OCI-LY7 (cell line): ENCODE measurements at regions not wholly inside any gene's neighbourhood (a gene's known extent, or its start where the extent isn't known, plus 50 kb on each side); places are given as distances from the start of the nearest gene placed in this dataset.

ENCODE experiments used
- BruUV-seq: library from RNA; stranded (reverse); fragments of 400-500 nt; replicated peaks from 2 replicates; lab custom pipeline; 2021; lab: Mats Ljungman, UMichigan
- CTCF ChIA-PET: fragments of 300-600 bp; sonication (Branson Sonifier 250); formaldehyde crosslinking; loops from one replicate; lab custom pipeline; 2022; ENCODE audit warnings: antibody characterized with exemption; ENCODE audit not compliant: unreplicated experiment; lab: Charles Lee
- POLR2A ChIA-PET: fragments of 300-600 bp; sonication (Branson Sonifier 250); formaldehyde crosslinking; loops from one replicate; lab custom pipeline; 2022; ENCODE audit warnings: antibody characterized with exemption; lab: Charles Lee
- DNase-seq: peaks from one replicate; pipeline ENCODE4 v3.0.0-alpha.2; 2015; ENCODE audit warnings: low spot score
- H2AFZ ChIP-seq: fragments of 200-600 bp; sonication (generic), shearing (Covaris generic); 2 replicates; pipeline ENCODE4 v1.6.1; 2014; ENCODE audit warnings: mild to moderate bottlenecking, antibody characterized with exemption, low read length, moderate library complexity
- H3K27ac ChIP-seq: fragments of 200-600 bp; sonication (generic); 2 replicates; pipeline ENCODE4 v1.5.1; 2014; ENCODE audit warnings: mixed run types, low read depth, mild to moderate bottlenecking, moderate library complexity, low read length, inconsistent platforms; ENCODE audit not compliant: poor library complexity, severe bottlenecking
- H3K36me3 ChIP-seq: fragments of 200-600 bp; sonication (generic); 2 replicates; pipeline ENCODE4 v1.6.1; 2014; ENCODE audit warnings: mild to moderate bottlenecking, antibody characterized with exemption, low read length, moderate library complexity, mixed read lengths; ENCODE audit not compliant: insufficient read depth
- H3K4me1 ChIP-seq: fragments of 200-600 bp; sonication (generic); 2 replicates; pipeline ENCODE4 v1.5.1; 2014; ENCODE audit warnings: mild to moderate bottlenecking, low read length; ENCODE audit not compliant: insufficient read depth, poor library complexity, severe bottlenecking
- H3K4me2 ChIP-seq: fragments of 200-600 bp; sonication (generic); 2 replicates; pipeline ENCODE4 v1.6.1; 2014; ENCODE audit warnings: mild to moderate bottlenecking, low read length
- H3K4me3 ChIP-seq: fragments of 200-600 bp; sonication (generic); 2 replicates; pipeline ENCODE4 v1.5.1; 2014; ENCODE audit warnings: mild to moderate bottlenecking, low read depth, low read length; ENCODE audit not compliant: poor library complexity, severe bottlenecking
- H3K79me2 ChIP-seq: fragments of 200-600 bp; sonication (generic); 2 replicates; pipeline ENCODE4 v1.6.1; 2016; ENCODE audit warnings: low read depth, mild to moderate bottlenecking, low read length, moderate library complexity, mixed read lengths; ENCODE audit not compliant: insufficient read depth
- H3K9me2 ChIP-seq: fragments of 200-600 bp; sonication (generic); 2 replicates; pipeline ENCODE4 v1.6.1; 2016; ENCODE audit warnings: mild to moderate bottlenecking, low read length, mixed read lengths; ENCODE audit not compliant: insufficient read depth
- H3K9me3 ChIP-seq: fragments of 200-600 bp; sonication (generic); 2 replicates; pipeline ENCODE4 v1.6.1; 2014; ENCODE audit warnings: mild to moderate bottlenecking, mixed run types, low read length, mixed read lengths
- H4K20me1 ChIP-seq: fragments of 200-600 bp; sonication (generic); 2 replicates; pipeline ENCODE4 v1.6.1; 2014; ENCODE audit warnings: mild to moderate bottlenecking, antibody characterized with exemption, low read length, moderate library complexity, mixed read lengths; ENCODE audit not compliant: insufficient read depth
- CTCF ChIP-seq: fragments of 200-600 bp; sonication (generic); conservative IDR thresholded peaks from 2 replicates; pipeline ENCODE4 v1.5.1; 2014; ENCODE audit warnings: mild to moderate bottlenecking, antibody characterized with exemption, low read length, moderate library complexity, mixed read lengths
- EZH2phosphoT487 ChIP-seq: fragments of 200-600 bp; sonication (generic); IDR thresholded peaks from 2 replicates; pipeline ENCODE4 v1.6.1; 2018; ENCODE audit warnings: low read depth, borderline replicate concordance, mild to moderate bottlenecking, mixed run types, antibody characterized with exemption, low read length, moderate library complexity, mixed read lengths
- intact Hi-C: fragments of 100-400 bp; cut with micrococcal nuclease; formaldehyde crosslinking; loops from one replicate; pipeline ENCODE4 v1.10.0; 2022; ENCODE audit not compliant: unreplicated experiment

GRCh38 chr6:103895136-103895535, 964.6 kb downstream of the HACE1 start:
- intact Hi-C loops: no loop called here
- CTCF ChIA-PET: no interaction called here

GRCh38 chr6:103893141-103893581, 966.6 kb downstream of the HACE1 start:
- Histone ChIP-seq H2AFZ (no peak overlapping the region), H3K9me2 (no peaks in the 10 kb centered on the region), H3K4me3 (no peak overlapping the region), H3K79me2 (no peaks in the 10 kb centered on the region), H3K9me3 (no peaks in the 10 kb centered on the region), H3K4me2 (no peak overlapping the region), H4K20me1 (no peaks in the 10 kb centered on the region), H3K27ac (no peak overlapping the region), H3K36me3 (no peaks in the 10 kb centered on the region), H3K4me1 (no peaks in the 10 kb centered on the region)
- CTCF ChIA-PET: no interaction called here
- POLR2A ChIA-PET: no interaction called here
- DNase-seq: no peak
- no TSS peak for BruUV-seq
- TF ChIP-seq CTCF (no peak), EZH2phosphoT487 (no peak)
- intact Hi-C loops: no loop called here

More at GRCh38 chr6:103895136-103895535, 964.6 kb downstream of the HACE1 start:
- POLR2A ChIA-PET: interaction anchor here (0.5 to 0.7 kb wide), 2 partner anchors 34 to 44 kb away, joined by 3 to 4 read pairs; no protein-coding TSS in a partner anchor
- no peak for TF ChIP-seq CTCF
- no peak for TF ChIP-seq EZH2phosphoT487
- DNase-seq: no peak
- H3K27ac ChIP-seq: no peak overlapping the region
- no peaks in the 10 kb centered on the region for H3K4me1 ChIP-seq
- no peak overlapping the region for H2AFZ ChIP-seq
- H3K79me2 ChIP-seq: no peaks in the 10 kb centered on the region
- no TSS peak for BruUV-seq
- no peaks in the 10 kb centered on the region for H4K20me1 ChIP-seq
- H3K36me3 ChIP-seq: no peaks in the 10 kb centered on the region
- H3K9me2 ChIP-seq: no peaks in the 10 kb centered on the region
- H3K4me3 ChIP-seq: no peak overlapping the region
- no peak overlapping the region for H3K4me2 ChIP-seq
- no peaks in the 10 kb centered on the region for H3K9me3 ChIP-seq

GRCh38 chr6:103886951-103887350, 972.8 kb downstream of the HACE1 start:
- ChIA-PET POLR2A (no interaction called here), CTCF (no interaction called here)
- Histone ChIP-seq H3K79me2 (no peaks in the 10 kb centered on the region), H4K20me1 (no peaks in the 10 kb centered on the region), H3K9me2 (no peaks in the 10 kb centered on the region), H3K9me3 (no peaks in the 10 kb centered on the region), H3K4me3 (no peak overlapping the region), H2AFZ (no peak overlapping the region), H3K36me3 (no peaks in the 10 kb centered on the region), H3K4me2 (no peak overlapping the region), H3K27ac (no peak overlapping the region), H3K4me1 (no peaks in the 10 kb centered on the region)
- BruUV-seq: no TSS peak
- DNase-seq: no peak
- intact Hi-C loops: no loop called here
- TF ChIP-seq CTCF (no peak), EZH2phosphoT487 (no peak)
